GM23338 (cell line): ENCODE measurements at regions not wholly inside any gene's neighbourhood (a gene's known extent, or its start where the extent isn't known, plus 50 kb on each side); places are given as distances from the start of the nearest gene placed in this dataset.
A peak's percentile ranks its signal among the peaks of the same experiment; 100 is the strongest.

Experiments used
- ATAC-seq: fragments of 200-7000 bp; cut with Tn5 transposase; 3 replicates; pipeline ENCODE4 v1.9.1; 2020
- DNase-seq: peaks from one replicate; pipeline ENCODE4 v3.0.0-alpha.2; 2015; ENCODE audit warnings: low spot score
- H2AFZ ChIP-seq: fragments of 200-600 bp; sonication (generic); 2 replicates; pipeline ENCODE4 v1.8.0; 2016; ENCODE audit warnings: antibody characterized with exemption, mild to moderate bottlenecking, moderate library complexity
- H3F3A ChIP-seq: fragments of 200-600 bp; sonication (generic); replicated peaks from 2 replicates; pipeline ENCODE4 v1.8.0; 2017; ENCODE audit warnings: antibody characterized with exemption, mixed run types, low read depth
- H3K27ac ChIP-seq: fragments of 200-600 bp; sonication (generic); 2 replicates; pipeline ENCODE4 v1.6.1; 2016; ENCODE audit warnings: low read depth
- H3K27me3 ChIP-seq: fragments of 200-600 bp; sonication (generic); 2 replicates; pipeline ENCODE4 v1.8.0; 2016; ENCODE audit warnings: mild to moderate bottlenecking, mixed run types, moderate library complexity; ENCODE audit not compliant: insufficient read depth
- H3K36me3 ChIP-seq: fragments of 200-600 bp; sonication (generic); 2 replicates; pipeline ENCODE4 v1.8.0; 2016; ENCODE audit warnings: mild to moderate bottlenecking; ENCODE audit not compliant: insufficient read depth
- H3K4me1 ChIP-seq: fragments of 200-600 bp; sonication (generic); 2 replicates; pipeline ENCODE4 v1.8.0; 2016; ENCODE audit warnings: mild to moderate bottlenecking, moderate library complexity; ENCODE audit not compliant: insufficient read depth
- H3K4me2 ChIP-seq: fragments of 200-600 bp; sonication (generic); 2 replicates; pipeline ENCODE4 v1.7.1; 2017; ENCODE audit warnings: mixed run types
- H3K4me3 ChIP-seq: fragments of 200-600 bp; sonication (generic); 2 replicates; pipeline ENCODE4 v1.6.1; 2016; ENCODE audit warnings: mixed run types
- H3K79me2 ChIP-seq: fragments of 200-600 bp; sonication (generic); replicated peaks from 2 replicates; pipeline ENCODE4 v1.8.0; 2017; ENCODE audit warnings: mild to moderate bottlenecking; ENCODE audit not compliant: insufficient read depth
- H3K9me2 ChIP-seq: fragments of 200-600 bp; sonication (generic); 2 replicates; pipeline ENCODE4 v1.8.0; 2017; ENCODE audit not compliant: insufficient read depth
- H4K20me1 ChIP-seq: fragments of 200-600 bp; sonication (generic); replicated peaks from 2 replicates; pipeline ENCODE4 v1.8.0; 2017; ENCODE audit warnings: mild to moderate bottlenecking; ENCODE audit not compliant: insufficient read depth
- H3K27ac Mint-ChIP-seq: 2 replicates; pipeline ENCODE4 v1.8.0; 2020; ENCODE audit warnings: inconsistent platforms, mild to moderate bottlenecking, moderate library complexity, mixed read lengths
- H3K27me3 Mint-ChIP-seq: 3 replicates; pipeline ENCODE4 v1.8.0; 2022; ENCODE audit warnings: low read depth, mild to moderate bottlenecking, moderate library complexity, mixed read lengths, inconsistent platforms; ENCODE audit not compliant: insufficient read depth, poor library complexity
- H3K36me3 Mint-ChIP-seq: 3 replicates; pipeline ENCODE4 v1.8.0; 2021; ENCODE audit warnings: low read depth, mild to moderate bottlenecking, inconsistent platforms, moderate library complexity, mixed read lengths
- H3K4me1 Mint-ChIP-seq: 3 replicates; pipeline ENCODE4 v1.8.0; 2020; ENCODE audit warnings: mild to moderate bottlenecking, inconsistent platforms, mixed read lengths
- H3K4me3 Mint-ChIP-seq: 3 replicates; pipeline ENCODE4 v1.8.0; 2021; ENCODE audit warnings: moderate library complexity, mild to moderate bottlenecking, inconsistent platforms, mixed read lengths
- H3K9me3 Mint-ChIP-seq: 3 replicates; pipeline ENCODE4 v1.8.0; 2020; ENCODE audit warnings: moderate library complexity, mild to moderate bottlenecking, inconsistent platforms, mixed read lengths
- CREB1 ChIP-seq: fragments of 250-450 bp; sonication (Bioruptor Pico); IDR thresholded peaks from 2 replicates; pipeline ENCODE4 v1.5.0; 2020; ENCODE audit warnings: low read depth, mild to moderate bottlenecking, moderate library complexity
- EZH2 ChIP-seq: fragments of 200-600 bp; sonication (generic); IDR thresholded peaks from one replicate; pipeline ENCODE4 v1.8.0; 2017; ENCODE audit warnings: antibody characterized with exemption, mild to moderate bottlenecking, low read depth; ENCODE audit not compliant: unreplicated experiment
- EZH2phosphoT487 ChIP-seq: fragments of 200-600 bp; sonication (generic); IDR thresholded peaks from one replicate; pipeline ENCODE4 v1.8.1; 2018; ENCODE audit warnings: antibody characterized with exemption; ENCODE audit not compliant: unreplicated experiment
- JUNB ChIP-seq: IDR thresholded peaks from one replicate; pipeline ENCODE4 v1.6.1; 2016; ENCODE audit warnings: antibody characterized with exemption; ENCODE audit not compliant: unreplicated experiment
- NANOG ChIP-seq: IDR thresholded peaks from 2 replicates; pipeline ENCODE4 v1.6.1; 2016; ENCODE audit warnings: antibody characterized with exemption, borderline replicate concordance
- POLR2AphosphoS5 ChIP-seq: IDR thresholded peaks from 2 replicates; pipeline ENCODE4 v1.6.1; 2016; ENCODE audit warnings: antibody characterized with exemption, low read depth
- STAT1 ChIP-seq: IDR thresholded peaks from one replicate; pipeline ENCODE4 v1.6.1; 2016; ENCODE audit warnings: antibody characterized with exemption; ENCODE audit not compliant: unreplicated experiment
- ZNF114 ChIP-seq: fragments of 250-450 bp; sonication (Bioruptor Pico); IDR thresholded peaks from 2 replicates; pipeline ENCODE4 v1.5.0; 2020; ENCODE audit warnings: mild to moderate bottlenecking, moderate library complexity
- ZNF331 ChIP-seq: fragments of 250-450 bp; sonication (Bioruptor Pico); IDR thresholded peaks from 2 replicates; pipeline ENCODE4 v1.5.0; 2020; ENCODE audit warnings: low read depth, mild to moderate bottlenecking, moderate library complexity
- TF ChIP-seq, protein P1 (sequence below): IDR thresholded peaks from 2 replicates; pipeline ENCODE4 v1.6.1; 2016; ENCODE audit warnings: antibody characterized with exemption
- TF ChIP-seq, protein P2 (sequence below): IDR thresholded peaks from one replicate; pipeline ENCODE4 v1.6.1; 2018; ENCODE audit warnings: antibody characterized with exemption; ENCODE audit not compliant: unreplicated experiment
- TF ChIP-seq, protein P3 (sequence below): fragments of 250-450 bp; sonication (Bioruptor Pico); IDR thresholded peaks from 2 replicates; pipeline ENCODE4 v1.5.0; 2020; ENCODE audit warnings: mild to moderate bottlenecking, moderate library complexity
- TF ChIP-seq, protein P4 (sequence below), 2 experiments: fragments of 200-600 bp in 1 of 2; sonication (generic) in 1 of 2; conservative IDR thresholded peaks; 2 replicates each; pipeline versions ENCODE4 v1.5.1 to v1.6.1; 2016 to 2017; ENCODE audit warnings: antibody characterized with exemption in 2 of 2, low read depth in 2 of 2, mild to moderate bottlenecking in 2 of 2, moderate library complexity in 1 of 2

DNA sequence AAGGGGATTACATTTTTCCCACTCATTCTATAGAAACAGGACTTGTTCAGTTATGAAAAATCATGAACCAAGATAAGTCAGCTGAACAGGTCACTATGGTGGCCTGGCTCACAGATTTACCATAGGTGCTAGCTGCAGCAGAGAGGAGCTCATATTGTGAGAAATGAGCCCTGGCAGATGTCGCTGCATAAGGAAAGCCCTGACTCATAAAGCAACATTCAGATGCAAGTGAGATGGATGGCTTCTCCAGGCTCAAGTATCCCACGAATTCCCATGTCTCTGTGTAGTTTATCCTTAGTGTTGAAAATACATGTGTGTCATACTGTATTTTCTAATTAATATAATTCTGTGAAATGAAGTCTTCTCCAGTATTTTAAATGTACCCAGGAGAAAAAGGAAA is 115.0 kb upstream of the LHCGR start:
- ATAC-seq: no peak
- H3K79me2 ChIP-seq: no peaks in the 10 kb centered on the region
- no peaks in the 10 kb centered on the region for H3K27me3 ChIP-seq
- H3K36me3 Mint-ChIP-seq: no peaks in the 10 kb centered on the region
- peaks cover 3% of the 10 kb centered on the region; the same call in 1 of the 2 replicates for H3K9me2 ChIP-seq
- H3K9me3 Mint-ChIP-seq: no peaks in the 10 kb centered on the region
- 0 out of 2 replicates have a peak overlapping the region, but pooled peaks have one; percentile 21 for H3K4me2 ChIP-seq
- H4K20me1 ChIP-seq: no peaks in the 10 kb centered on the region
- H3K4me3 Mint-ChIP-seq: no peak overlapping the region
- H3K4me1 ChIP-seq: peaks cover 7% of the 10 kb centered on the region; the same call in 1 of the 2 replicates
- H3K27me3 Mint-ChIP-seq: no peaks in the 10 kb centered on the region
- H3K36me3 ChIP-seq: no peaks in the 10 kb centered on the region
- H3K27ac ChIP-seq: no peak overlapping the region
- no peaks in the 10 kb centered on the region for H3F3A ChIP-seq
- no peak for DNase-seq
- no peak overlapping the region for H3K4me3 ChIP-seq
- TF ChIP-seq JUNB (no peak), NANOG (no peak), EZH2 (no peak), CREB1 (no peak), ZNF114 (CRISPR knock-in tag) (no peak), POLR2AphosphoS5 (no peak), STAT1 (no peak), ZNF331 (no peak), EZH2phosphoT487 (no peak)
- TF ChIP-seq, protein P1, sequence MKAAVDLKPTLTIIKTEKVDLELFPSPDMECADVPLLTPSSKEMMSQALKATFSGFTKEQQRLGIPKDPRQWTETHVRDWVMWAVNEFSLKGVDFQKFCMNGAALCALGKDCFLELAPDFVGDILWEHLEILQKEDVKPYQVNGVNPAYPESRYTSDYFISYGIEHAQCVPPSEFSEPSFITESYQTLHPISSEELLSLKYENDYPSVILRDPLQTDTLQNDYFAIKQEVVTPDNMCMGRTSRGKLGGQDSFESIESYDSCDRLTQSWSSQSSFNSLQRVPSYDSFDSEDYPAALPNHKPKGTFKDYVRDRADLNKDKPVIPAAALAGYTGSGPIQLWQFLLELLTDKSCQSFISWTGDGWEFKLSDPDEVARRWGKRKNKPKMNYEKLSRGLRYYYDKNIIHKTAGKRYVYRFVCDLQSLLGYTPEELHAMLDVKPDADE: no peak
- TF ChIP-seq, protein P2, sequence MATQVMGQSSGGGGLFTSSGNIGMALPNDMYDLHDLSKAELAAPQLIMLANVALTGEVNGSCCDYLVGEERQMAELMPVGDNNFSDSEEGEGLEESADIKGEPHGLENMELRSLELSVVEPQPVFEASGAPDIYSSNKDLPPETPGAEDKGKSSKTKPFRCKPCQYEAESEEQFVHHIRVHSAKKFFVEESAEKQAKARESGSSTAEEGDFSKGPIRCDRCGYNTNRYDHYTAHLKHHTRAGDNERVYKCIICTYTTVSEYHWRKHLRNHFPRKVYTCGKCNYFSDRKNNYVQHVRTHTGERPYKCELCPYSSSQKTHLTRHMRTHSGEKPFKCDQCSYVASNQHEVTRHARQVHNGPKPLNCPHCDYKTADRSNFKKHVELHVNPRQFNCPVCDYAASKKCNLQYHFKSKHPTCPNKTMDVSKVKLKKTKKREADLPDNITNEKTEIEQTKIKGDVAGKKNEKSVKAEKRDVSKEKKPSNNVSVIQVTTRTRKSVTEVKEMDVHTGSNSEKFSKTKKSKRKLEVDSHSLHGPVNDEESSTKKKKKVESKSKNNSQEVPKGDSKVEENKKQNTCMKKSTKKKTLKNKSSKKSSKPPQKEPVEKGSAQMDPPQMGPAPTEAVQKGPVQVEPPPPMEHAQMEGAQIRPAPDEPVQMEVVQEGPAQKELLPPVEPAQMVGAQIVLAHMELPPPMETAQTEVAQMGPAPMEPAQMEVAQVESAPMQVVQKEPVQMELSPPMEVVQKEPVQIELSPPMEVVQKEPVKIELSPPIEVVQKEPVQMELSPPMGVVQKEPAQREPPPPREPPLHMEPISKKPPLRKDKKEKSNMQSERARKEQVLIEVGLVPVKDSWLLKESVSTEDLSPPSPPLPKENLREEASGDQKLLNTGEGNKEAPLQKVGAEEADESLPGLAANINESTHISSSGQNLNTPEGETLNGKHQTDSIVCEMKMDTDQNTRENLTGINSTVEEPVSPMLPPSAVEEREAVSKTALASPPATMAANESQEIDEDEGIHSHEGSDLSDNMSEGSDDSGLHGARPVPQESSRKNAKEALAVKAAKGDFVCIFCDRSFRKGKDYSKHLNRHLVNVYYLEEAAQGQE: no peak
- TF ChIP-seq, protein P3, sequence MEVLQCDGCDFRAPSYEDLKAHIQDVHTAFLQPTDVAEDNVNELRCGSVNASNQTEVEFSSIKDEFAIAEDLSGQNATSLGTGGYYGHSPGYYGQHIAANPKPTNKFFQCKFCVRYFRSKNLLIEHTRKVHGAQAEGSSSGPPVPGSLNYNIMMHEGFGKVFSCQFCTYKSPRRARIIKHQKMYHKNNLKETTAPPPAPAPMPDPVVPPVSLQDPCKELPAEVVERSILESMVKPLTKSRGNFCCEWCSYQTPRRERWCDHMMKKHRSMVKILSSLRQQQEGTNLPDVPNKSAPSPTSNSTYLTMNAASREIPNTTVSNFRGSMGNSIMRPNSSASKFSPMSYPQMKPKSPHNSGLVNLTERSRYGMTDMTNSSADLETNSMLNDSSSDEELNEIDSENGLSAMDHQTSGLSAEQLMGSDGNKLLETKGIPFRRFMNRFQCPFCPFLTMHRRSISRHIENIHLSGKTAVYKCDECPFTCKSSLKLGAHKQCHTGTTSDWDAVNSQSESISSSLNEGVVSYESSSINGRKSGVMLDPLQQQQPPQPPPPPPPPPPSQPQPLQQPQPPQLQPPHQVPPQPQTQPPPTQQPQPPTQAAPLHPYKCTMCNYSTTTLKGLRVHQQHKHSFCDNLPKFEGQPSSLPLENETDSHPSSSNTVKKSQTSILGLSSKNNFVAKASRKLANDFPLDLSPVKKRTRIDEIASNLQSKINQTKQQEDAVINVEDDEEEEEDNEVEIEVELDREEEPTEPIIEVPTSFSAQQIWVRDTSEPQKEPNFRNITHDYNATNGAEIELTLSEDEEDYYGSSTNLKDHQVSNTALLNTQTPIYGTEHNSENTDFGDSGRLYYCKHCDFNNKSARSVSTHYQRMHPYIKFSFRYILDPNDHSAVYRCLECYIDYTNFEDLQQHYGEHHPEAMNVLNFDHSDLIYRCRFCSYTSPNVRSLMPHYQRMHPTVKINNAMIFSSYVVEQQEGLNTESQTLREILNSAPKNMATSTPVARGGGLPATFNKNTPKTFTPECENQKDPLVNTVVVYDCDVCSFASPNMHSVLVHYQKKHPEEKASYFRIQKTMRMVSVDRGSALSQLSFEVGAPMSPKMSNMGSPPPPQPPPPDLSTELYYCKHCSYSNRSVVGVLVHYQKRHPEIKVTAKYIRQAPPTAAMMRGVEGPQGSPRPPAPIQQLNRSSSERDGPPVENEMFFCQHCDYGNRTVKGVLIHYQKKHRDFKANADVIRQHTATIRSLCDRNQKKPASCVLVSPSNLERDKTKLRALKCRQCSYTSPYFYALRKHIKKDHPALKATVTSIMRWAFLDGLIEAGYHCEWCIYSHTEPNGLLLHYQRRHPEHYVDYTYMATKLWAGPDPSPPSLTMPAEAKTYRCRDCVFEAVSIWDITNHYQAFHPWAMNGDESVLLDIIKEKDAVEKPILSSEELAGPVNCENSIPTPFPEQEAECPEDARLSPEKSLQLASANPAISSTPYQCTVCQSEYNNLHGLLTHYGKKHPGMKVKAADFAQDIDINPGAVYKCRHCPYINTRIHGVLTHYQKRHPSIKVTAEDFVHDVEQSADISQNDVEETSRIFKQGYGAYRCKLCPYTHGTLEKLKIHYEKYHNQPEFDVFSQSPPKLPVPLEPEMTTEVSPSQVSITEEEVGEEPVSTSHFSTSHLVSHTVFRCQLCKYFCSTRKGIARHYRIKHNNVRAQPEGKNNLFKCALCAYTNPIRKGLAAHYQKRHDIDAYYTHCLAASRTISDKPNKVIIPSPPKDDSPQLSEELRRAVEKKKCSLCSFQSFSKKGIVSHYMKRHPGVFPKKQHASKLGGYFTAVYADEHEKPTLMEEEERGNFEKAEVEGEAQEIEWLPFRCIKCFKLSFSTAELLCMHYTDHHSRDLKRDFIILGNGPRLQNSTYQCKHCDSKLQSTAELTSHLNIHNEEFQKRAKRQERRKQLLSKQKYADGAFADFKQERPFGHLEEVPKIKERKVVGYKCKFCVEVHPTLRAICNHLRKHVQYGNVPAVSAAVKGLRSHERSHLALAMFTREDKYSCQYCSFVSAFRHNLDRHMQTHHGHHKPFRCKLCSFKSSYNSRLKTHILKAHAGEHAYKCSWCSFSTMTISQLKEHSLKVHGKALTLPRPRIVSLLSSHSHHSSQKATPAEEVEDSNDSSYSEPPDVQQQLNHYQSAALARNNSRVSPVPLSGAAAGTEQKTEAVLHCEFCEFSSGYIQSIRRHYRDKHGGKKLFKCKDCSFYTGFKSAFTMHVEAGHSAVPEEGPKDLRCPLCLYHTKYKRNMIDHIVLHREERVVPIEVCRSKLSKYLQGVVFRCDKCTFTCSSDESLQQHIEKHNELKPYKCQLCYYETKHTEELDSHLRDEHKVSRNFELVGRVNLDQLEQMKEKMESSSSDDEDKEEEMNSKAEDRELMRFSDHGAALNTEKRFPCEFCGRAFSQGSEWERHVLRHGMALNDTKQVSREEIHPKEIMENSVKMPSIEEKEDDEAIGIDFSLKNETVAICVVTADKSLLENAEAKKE (CRISPR knock-in tag): no peak
- TF ChIP-seq, protein P4, sequence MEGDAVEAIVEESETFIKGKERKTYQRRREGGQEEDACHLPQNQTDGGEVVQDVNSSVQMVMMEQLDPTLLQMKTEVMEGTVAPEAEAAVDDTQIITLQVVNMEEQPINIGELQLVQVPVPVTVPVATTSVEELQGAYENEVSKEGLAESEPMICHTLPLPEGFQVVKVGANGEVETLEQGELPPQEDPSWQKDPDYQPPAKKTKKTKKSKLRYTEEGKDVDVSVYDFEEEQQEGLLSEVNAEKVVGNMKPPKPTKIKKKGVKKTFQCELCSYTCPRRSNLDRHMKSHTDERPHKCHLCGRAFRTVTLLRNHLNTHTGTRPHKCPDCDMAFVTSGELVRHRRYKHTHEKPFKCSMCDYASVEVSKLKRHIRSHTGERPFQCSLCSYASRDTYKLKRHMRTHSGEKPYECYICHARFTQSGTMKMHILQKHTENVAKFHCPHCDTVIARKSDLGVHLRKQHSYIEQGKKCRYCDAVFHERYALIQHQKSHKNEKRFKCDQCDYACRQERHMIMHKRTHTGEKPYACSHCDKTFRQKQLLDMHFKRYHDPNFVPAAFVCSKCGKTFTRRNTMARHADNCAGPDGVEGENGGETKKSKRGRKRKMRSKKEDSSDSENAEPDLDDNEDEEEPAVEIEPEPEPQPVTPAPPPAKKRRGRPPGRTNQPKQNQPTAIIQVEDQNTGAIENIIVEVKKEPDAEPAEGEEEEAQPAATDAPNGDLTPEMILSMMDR (conservative IDR thresholded peaks at IDR 0.05; ENCODE audit: low read depth in 2 of 2): no peak
- no peak overlapping the region for H3K27ac Mint-ChIP-seq
- peak overlapping the region; percentile 34; the same call in 1 of the 2 replicates for H2AFZ ChIP-seq
- peaks cover 6% of the 10 kb centered on the region; the same call in 2 of the 3 replicates for H3K4me1 Mint-ChIP-seq
